BE2C (cell line): ENCODE measurements at regions not wholly inside any gene's neighbourhood (a gene's known extent, or its start where the extent isn't known, plus 50 kb on each side); places are given as distances from the start of the nearest gene placed in this dataset.

Source experiments
- DNase-seq: peaks from one replicate; pipeline ENCODE4 v3.0.0-alpha.2; 2020
- H3K27me3 ChIP-seq: fragments of 250-450 bp; sonication (Bioruptor Pico); 2 replicates; pipeline ENCODE4 v1.5.1; 2020; ENCODE audit warnings: mild to moderate bottlenecking
- H3K36me3 ChIP-seq: fragments of 250-450 bp; sonication (Bioruptor Pico); 2 replicates; pipeline ENCODE4 v1.5.1; 2020; ENCODE audit warnings: mild to moderate bottlenecking
- H3K4me1 ChIP-seq: fragments of 250-450 bp; sonication (Bioruptor Pico); 2 replicates; pipeline ENCODE4 v1.5.1; 2020
- H3K4me3 ChIP-seq: 2 replicates; pipeline ENCODE4 v1.5.1; 2011; ENCODE audit warnings: low read depth, low read length
- H3K9me3 ChIP-seq: fragments of 250-450 bp; sonication (Bioruptor Pico); 2 replicates; pipeline ENCODE4 v1.5.1; 2020
- CTCF ChIP-seq: IDR thresholded peaks from 2 replicates; pipeline ENCODE4 v1.5.1; 2012; ENCODE audit warnings: mild to moderate bottlenecking, low read depth, low read length

- Histone ChIP-seq H3K4me1 (peaks cover 3% of the 10 kb centered on the region; the same call in 1 of the 2 replicates), H3K36me3 (no peaks in the 10 kb centered on the region), H3K4me3 (no peak overlapping the region), H3K9me3 (no peaks in the 10 kb centered on the region), H3K27me3 (no peaks in the 10 kb centered on the region)
- DNase-seq: no peak
- TF ChIP-seq CTCF: 0 out of 2 replicates have a peak, but pooled peaks have one; percentile 3
Observed at GRCh38 chr11:41845066-41845465, 385.6 kb upstream of the LRRC4C start.

GRCh38 chr11:41848349-41848748, 388.9 kb upstream of the LRRC4C start:
- H3K27me3 ChIP-seq: no peaks in the 10 kb centered on the region
- no peaks in the 10 kb centered on the region for H3K9me3 ChIP-seq
- no peak for TF ChIP-seq CTCF
- peaks cover 3% of the 10 kb centered on the region; the same call in 1 of the 2 replicates for H3K4me1 ChIP-seq
- peak; percentile 37 for DNase-seq
- no peaks in the 10 kb centered on the region for H3K36me3 ChIP-seq
- no peak overlapping the region for H3K4me3 ChIP-seq

GRCh38 chr11:41849250-41849649, 389.8 kb upstream of the LRRC4C start:
- Histone ChIP-seq H3K4me3 (no peak overlapping the region), H3K27me3 (no peaks in the 10 kb centered on the region), H3K4me1 (peaks cover 3% of the 10 kb centered on the region; the same call in 1 of the 2 replicates), H3K9me3 (no peaks in the 10 kb centered on the region), H3K36me3 (no peaks in the 10 kb centered on the region)
- TF ChIP-seq CTCF: no peak
- no peak for DNase-seq

GRCh38 chr11:41851743-41852142, 392.3 kb upstream of the LRRC4C start:
- Histone ChIP-seq H3K9me3 (no peaks in the 10 kb centered on the region), H3K4me1 (peaks cover 3% of the 10 kb centered on the region; the same call in 1 of the 2 replicates), H3K4me3 (no peak overlapping the region), H3K27me3 (no peaks in the 10 kb centered on the region), H3K36me3 (no peaks in the 10 kb centered on the region)
- no peak for TF ChIP-seq CTCF
- no peak for DNase-seq

GRCh38 chr11:41861838-41862237, 402.4 kb upstream of the LRRC4C start:
- no peaks in the 10 kb centered on the region for H3K4me1 ChIP-seq
- H3K27me3 ChIP-seq: no peaks in the 10 kb centered on the region
- no peak overlapping the region for H3K4me3 ChIP-seq
- no peak for TF ChIP-seq CTCF
- no peaks in the 10 kb centered on the region for H3K9me3 ChIP-seq
- no peaks in the 10 kb centered on the region for H3K36me3 ChIP-seq
- DNase-seq: no peak

GRCh38 chr11:41866525-41866924, 407.1 kb upstream of the LRRC4C start:
- no peak for DNase-seq
- no peaks in the 10 kb centered on the region for H3K9me3 ChIP-seq
- no peak for TF ChIP-seq CTCF
- H3K27me3 ChIP-seq: no peaks in the 10 kb centered on the region
- H3K36me3 ChIP-seq: no peaks in the 10 kb centered on the region
- no peaks in the 10 kb centered on the region for H3K4me1 ChIP-seq
- H3K4me3 ChIP-seq: no peak overlapping the region
